OCI-LY1 (cell line): ENCODE measurements at regions not wholly inside any gene's neighbourhood (a gene's known extent, or its start where the extent isn't known, plus 50 kb on each side); places are given as distances from the start of the nearest gene placed in this dataset.

Source experiments
- H2AFZ ChIP-seq: fragments of 200-600 bp; sonication (generic), shearing (Covaris generic); 2 replicates; pipeline ENCODE4 v1.6.0; 2014; ENCODE audit warnings: antibody characterized with exemption, mild to moderate bottlenecking, low read length
- H3F3A ChIP-seq: fragments of 200-600 bp; sonication (generic), shearing (Covaris generic); 2 replicates; pipeline ENCODE4 v1.6.0; 2014; ENCODE audit warnings: mild to moderate bottlenecking, antibody characterized with exemption, low read length, moderate library complexity; ENCODE audit not compliant: insufficient read depth
- H3K27ac ChIP-seq: fragments of 200-600 bp; sonication (generic); 2 replicates; pipeline ENCODE4 v1.5.1; 2014; ENCODE audit warnings: low read length, mixed run types, mild to moderate bottlenecking, low read depth; ENCODE audit not compliant: poor library complexity, severe bottlenecking
- H3K27me3 ChIP-seq: fragments of 200-600 bp; sonication (generic); 2 replicates; pipeline ENCODE4 v1.6.0; 2014; ENCODE audit warnings: antibody characterized with exemption, mild to moderate bottlenecking, low read length, moderate library complexity; ENCODE audit not compliant: insufficient read depth
- H3K36me3 ChIP-seq: fragments of 200-600 bp; sonication (generic); 2 replicates; pipeline ENCODE4 v1.6.1; 2014; ENCODE audit warnings: mild to moderate bottlenecking, antibody characterized with exemption, low read length, moderate library complexity, mixed read lengths; ENCODE audit not compliant: insufficient read depth
- H3K4me1 ChIP-seq: fragments of 200-600 bp; sonication (generic); 2 replicates; pipeline ENCODE4 v1.5.1; 2014; ENCODE audit warnings: mild to moderate bottlenecking, low read length, moderate library complexity; ENCODE audit not compliant: insufficient read depth, severe bottlenecking
- H3K4me2 ChIP-seq: fragments of 200-600 bp; sonication (generic), shearing (Covaris generic); 2 replicates; pipeline ENCODE4 v1.6.1; 2014; ENCODE audit warnings: low read length
- H3K4me3 ChIP-seq: fragments of 200-600 bp; sonication (generic); 2 replicates; pipeline ENCODE4 v1.5.1; 2014; ENCODE audit warnings: low read length, low read depth, mild to moderate bottlenecking, mixed read lengths; ENCODE audit not compliant: poor library complexity, severe bottlenecking
- H3K79me2 ChIP-seq: fragments of 200-600 bp; shearing (Covaris generic); 2 replicates; pipeline ENCODE4 v1.6.1; 2016; ENCODE audit warnings: mixed run types, low read length, mixed read lengths; ENCODE audit not compliant: insufficient read depth
- H3K9ac ChIP-seq: fragments of 200-600 bp; sonication (generic), shearing (Covaris generic); 2 replicates; pipeline ENCODE4 v1.6.1; 2014; ENCODE audit warnings: mild to moderate bottlenecking, low read length, mixed read lengths
- H3K9me2 ChIP-seq: fragments of 200-600 bp; sonication (generic), shearing (Covaris generic); 2 replicates; pipeline ENCODE4 v1.6.1; 2014; ENCODE audit warnings: low read depth, mild to moderate bottlenecking, low read length, mixed read lengths
- H3K9me3 ChIP-seq: fragments of 200-600 bp; shearing (Covaris generic); 2 replicates; pipeline ENCODE4 v1.6.1; 2014; ENCODE audit warnings: low read length, mixed read lengths
- H4K20me1 ChIP-seq: fragments of 200-600 bp; sonication (generic), shearing (Covaris generic); 2 replicates; pipeline ENCODE4 v1.6.0; 2016; ENCODE audit warnings: mild to moderate bottlenecking, low read length; ENCODE audit not compliant: insufficient read depth
- CTCF ChIP-seq: fragments of 200-600 bp; sonication (generic), shearing (Covaris generic); IDR thresholded peaks from 2 replicates; pipeline ENCODE4 v1.5.1; 2017; ENCODE audit warnings: mild to moderate bottlenecking, antibody characterized with exemption, low read length, moderate library complexity, mixed read lengths
- EZH2 ChIP-seq: fragments of 200-600 bp; sonication (generic), shearing (Covaris generic); IDR thresholded peaks from 2 replicates; pipeline ENCODE4 v1.8.0; 2017; ENCODE audit warnings: borderline replicate concordance, mixed run types, mild to moderate bottlenecking, antibody characterized with exemption, low read length, moderate library complexity, mixed read lengths

- Histone ChIP-seq H3K9ac (no peak overlapping the region), H3K4me3 (no peak overlapping the region), H3K79me2 (no peaks in the 10 kb centered on the region), H3F3A (no peaks in the 10 kb centered on the region), H3K4me1 (no peaks in the 10 kb centered on the region), H3K27ac (no peak overlapping the region), H2AFZ (no peak overlapping the region), H3K9me2 (no peaks in the 10 kb centered on the region), H3K9me3 (no peaks in the 10 kb centered on the region), H4K20me1 (no peaks in the 10 kb centered on the region), H3K36me3 (no peaks in the 10 kb centered on the region), H3K4me2 (no peak overlapping the region), H3K27me3 (no peaks in the 10 kb centered on the region)
- TF ChIP-seq EZH2 (no peak), CTCF (no peak)
Measured at GRCh38 chr6:163802267-163802666, 387.7 kb downstream of the QKI start.

- H3K27ac ChIP-seq, result no peak overlapping the region
- no peaks in the 10 kb centered on the region for H3K79me2 ChIP-seq
- H2AFZ ChIP-seq, result no peak overlapping the region
- no peaks in the 10 kb centered on the region for H3K4me1 ChIP-seq
- H3K36me3 ChIP-seq, result no peaks in the 10 kb centered on the region
- H3K4me3 ChIP-seq, result no peak overlapping the region
- H3F3A ChIP-seq, result no peaks in the 10 kb centered on the region
- no peak overlapping the region for H3K9ac ChIP-seq
- H3K4me2 ChIP-seq, result no peak overlapping the region
- H3K27me3 ChIP-seq, result no peaks in the 10 kb centered on the region; the same call in 1 of the 2 replicates
- H4K20me1 ChIP-seq, result no peaks in the 10 kb centered on the region
- H3K9me3 ChIP-seq, result no peaks in the 10 kb centered on the region
- TF ChIP-seq EZH2 (no peak), CTCF (no peak)
- no peaks in the 10 kb centered on the region for H3K9me2 ChIP-seq
Measured at GRCh38 chr6:163797296-163797845, 382.9 kb downstream of the QKI start.

GRCh38 chr6:163793011-163793983, 378.8 kb downstream of the QKI start:
- Histone ChIP-seq H3K79me2 (no peaks in the 10 kb centered on the region), H3K4me2 (no peak overlapping the region), H3K9ac (no peak overlapping the region), H3K36me3 (no peaks in the 10 kb centered on the region), H3K27me3 (no peaks in the 10 kb centered on the region; the same call in none of the 2 replicates), H3K9me3 (no peaks in the 10 kb centered on the region), H3K27ac (no peak overlapping the region), H2AFZ (no peak overlapping the region), H3K4me1 (no peaks in the 10 kb centered on the region), H4K20me1 (no peaks in the 10 kb centered on the region), H3K4me3 (no peak overlapping the region), H3F3A (no peaks in the 10 kb centered on the region), H3K9me2 (no peaks in the 10 kb centered on the region)
- TF ChIP-seq EZH2, result no peak
- no peak for TF ChIP-seq CTCF
